GM12878 (cell line): ENCODE measurements at regions not wholly inside any gene's neighbourhood (a gene's known extent, or its start where the extent isn't known, plus 50 kb on each side); places are given as distances from the start of the nearest gene placed in this dataset.
"Not testable (repeated sequence)": the region's sequence is repeated elsewhere in the genome, so short reads cannot be mapped to it uniquely, and the experiment has no call there.

Experiments used
- ATAC-seq: fragments of 200-7000 bp; cut with Tn5 transposase; 3 replicates; pipeline ENCODE4 v1.9.1; 2020; ENCODE audit warnings: mild to moderate bottlenecking, moderate library complexity
- BruUV-seq: library from RNA; stranded (reverse); fragments of 400-500 nt; replicated peaks from 2 replicates; lab custom pipeline; 2021; lab: Mats Ljungman, UMichigan
- CTCF ChIA-PET: fragments of 300-600 bp; sonication (Branson Sonifier 250); formaldehyde crosslinking; extraction: SDS; loops from one replicate; lab custom pipeline; 2021; ENCODE audit warnings: inconsistent platforms; lab: Yijun Ruan, JAX
- POLR2A ChIA-PET: fragments of 350-600 bp; formaldehyde crosslinking; extraction: SDS; loops from one replicate; lab custom pipeline; 2021; ENCODE audit warnings: inconsistent platforms; lab: Charles Lee
- RAD21 ChIA-PET: fragments of 300-600 bp; sonication (Branson Sonifier 250); formaldehyde crosslinking; loops from one replicate; lab custom pipeline; 2023; ENCODE audit warnings: antibody characterized with exemption; ENCODE audit not compliant: unreplicated experiment; lab: Charles Lee
- SMC1A ChIA-PET: fragments of 300-600 bp; sonication (Branson Sonifier 250); formaldehyde crosslinking; loops from one replicate; lab custom pipeline; 2023; ENCODE audit not compliant: unreplicated experiment, uncharacterized antibody; lab: Charles Lee
- DNase-seq: peaks from one replicate; pipeline ENCODE4 v3.0.0-alpha.2; 2011; ENCODE audit warnings: low read depth, low spot score
- FAIRE-seq: peaks from 3 replicates; lab custom pipeline; 2011; peaks lifted over from hg19 to GRCh38; lab: Jason Lieb, UNC
- H2AFZ ChIP-seq: 2 replicates; pipeline ENCODE4 v1.6.0; 2011; ENCODE audit warnings: low read depth, low read length, control low read depth; ENCODE audit not compliant: control insufficient read depth
- H3K27ac ChIP-seq: 2 replicates; pipeline ENCODE4 v1.5.1; 2011; ENCODE audit warnings: control low read depth; ENCODE audit not compliant: control insufficient read depth, insufficient read depth
- H3K27me3 ChIP-seq, 2 experiments: replicated peaks in 1 of 2; 2 replicates each; pipeline versions ENCODE4 v1.6.0 to v1.6.1; 2011; ENCODE audit warnings: low read length in 1 of 2; ENCODE audit not compliant: control insufficient read depth in 2 of 2, insufficient read depth in 2 of 2
- H3K36me3 ChIP-seq, 2 experiments: 2 replicates each; pipeline ENCODE4 v1.5.1; 2011; ENCODE audit warnings: low read length in 1 of 2; ENCODE audit not compliant: control insufficient read depth in 2 of 2, insufficient read depth in 2 of 2
- H3K4me1 ChIP-seq: 2 replicates; pipeline ENCODE4 v1.6.1; 2011; ENCODE audit warnings: mild to moderate bottlenecking, low read length, moderate library complexity, mixed read lengths; ENCODE audit not compliant: control insufficient read depth, insufficient read depth
- H3K4me2 ChIP-seq: 2 replicates; pipeline ENCODE4 v1.6.0; 2011; ENCODE audit warnings: control low read depth; ENCODE audit not compliant: control insufficient read depth, insufficient read depth
- H3K4me3 ChIP-seq: fragments of 200-600 bp; sonication (generic); 2 replicates; pipeline ENCODE4 v1.5.1; 2016
- H3K79me2 ChIP-seq: 2 replicates; pipeline ENCODE4 v1.6.0; 2011; ENCODE audit warnings: low read length; ENCODE audit not compliant: control insufficient read depth, insufficient read depth
- H3K9ac ChIP-seq: 2 replicates; pipeline ENCODE4 v1.8.0; 2011; ENCODE audit warnings: low read length, control low read depth, mixed read lengths; ENCODE audit not compliant: control insufficient read depth, insufficient read depth
- H3K9me3 ChIP-seq: replicated peaks from 3 replicates; pipeline ENCODE4 v1.5.1; 2011; ENCODE audit warnings: mild to moderate bottlenecking, low read length; ENCODE audit not compliant: control insufficient read depth, insufficient read depth
- H4K20me1 ChIP-seq: 2 replicates; pipeline ENCODE4 v1.6.0; 2011; ENCODE audit not compliant: control insufficient read depth, insufficient read depth
- CHD1 ChIP-seq: IDR thresholded peaks from 2 replicates; pipeline ENCODE4 v1.6.1; 2012; ENCODE audit warnings: low read depth, low read length, improper control_type of control experiment
- FOXM1 ChIP-seq: IDR thresholded peaks from 2 replicates; pipeline ENCODE4 v1.6.1; 2012; ENCODE audit warnings: low read depth, mild to moderate bottlenecking, inconsistent platforms, low read length, moderate library complexity
- NRF1 ChIP-seq: conservative IDR thresholded peaks from 2 replicates; pipeline ENCODE4 v1.6.1; 2011; ENCODE audit warnings: mild to moderate bottlenecking, low read depth, low read length, improper control_type of control experiment
- PAX5 ChIP-seq: IDR thresholded peaks from 2 replicates; pipeline ENCODE4 v1.6.1; 2011; ENCODE audit warnings: low read depth, low read length, borderline replicate concordance
- RUNX3 ChIP-seq: IDR thresholded peaks from 2 replicates; pipeline ENCODE4 v1.6.1; 2012; ENCODE audit warnings: low read length, inconsistent platforms
- SKIL ChIP-seq: fragments of 450-650 bp; IDR thresholded peaks from 2 replicates; pipeline ENCODE4 v1.6.1; 2017; ENCODE audit warnings: mild to moderate bottlenecking, low read depth, inconsistent platforms; ENCODE audit not compliant: poor library complexity, severe bottlenecking
- SMARCA5 ChIP-seq: fragments of 450-650 bp; IDR thresholded peaks from 2 replicates; pipeline ENCODE4 v1.6.1; 2017; ENCODE audit warnings: mild to moderate bottlenecking
- SUZ12 ChIP-seq: fragments of 200-600 bp; sonication (generic); IDR thresholded peaks from one replicate; pipeline ENCODE4 v1.6.1; 2018; ENCODE audit warnings: antibody characterized with exemption, mild to moderate bottlenecking; ENCODE audit not compliant: unreplicated experiment
- USF2 ChIP-seq: IDR thresholded peaks from 2 replicates; pipeline ENCODE4 v1.6.1; 2011; ENCODE audit warnings: low read depth, low read length, improper control_type of control experiment, borderline replicate concordance
- ZBED1 ChIP-seq: IDR thresholded peaks from 2 replicates; pipeline ENCODE4 v1.6.1; 2016; ENCODE audit warnings: borderline replicate concordance
- WGBS: methylation state at CpG from one replicate; pipeline ENCODE4 v1.1.6; 2016; ENCODE audit warnings: low lambda C conversion rate; ENCODE audit not compliant: insufficient replicate concordance, insufficient coverage; ENCODE audit errors: missing lambda C conversion rate; 5-methylcytosine and 5-hydroxymethylcytosine counted together
- in situ Hi-C: fragments of 300-500 bp; cut with MboI; formaldehyde crosslinking; loops from 9 replicates; pipeline ENCODE4 v1.14.3; 2018; ENCODE audit warnings: mixed read lengths
- intact Hi-C: fragments of 100-400 bp; cut with micrococcal nuclease; formaldehyde crosslinking; loops from one replicate; pipeline ENCODE4 v1.14.2; 2022; ENCODE audit not compliant: unreplicated experiment

- no peak for TF ChIP-seq ZBED1
Measured at GRCh38 chr2:236835307-236836024, 250.2 kb upstream of the COPS8 start (continued).

GRCh38 chr2:236836028-236836427 is 249.7 kb upstream of the COPS8 start:
- 23% methylated on average over 2 of the region's 2 CpGs for WGBS
- DNase-seq, H3K4me3 ChIP-seq, H2AFZ ChIP-seq, RAD21 ChIA-PET, H4K20me1 ChIP-seq, in situ Hi-C loops, H3K4me1 ChIP-seq, SMC1A ChIA-PET, H3K9ac ChIP-seq, POLR2A ChIA-PET, H3K27me3 ChIP-seq, CTCF ChIA-PET, BruUV-seq, ATAC-seq, H3K9me3 ChIP-seq, intact Hi-C loops, H3K27ac ChIP-seq, H3K4me2 ChIP-seq, H3K36me3 ChIP-seq, FAIRE-seq, H3K79me2 ChIP-seq: not testable (repeated sequence)

- ATAC-seq, result no peak
- no peak overlapping the region for H3K4me2 ChIP-seq
- WGBS, result 55% methylated on average over 3 of the region's 3 CpGs
- no peaks in the 10 kb centered on the region for H3K36me3 ChIP-seq
- DNase-seq, result no peak
- H3K79me2 ChIP-seq, result no peaks in the 10 kb centered on the region
- intact Hi-C loops (no loop called here), in situ Hi-C loops (no loop called here)
- H3K9me3 ChIP-seq, result no peaks in the 10 kb centered on the region; the same call in 2 of the 3 replicates
- H3K4me1 ChIP-seq, result no peaks in the 10 kb centered on the region
- ChIA-PET SMC1A (no interaction called here), POLR2A (no interaction called here), RAD21 (no interaction called here), CTCF (no interaction called here)
- no peak overlapping the region for H3K4me3 ChIP-seq
- no TSS peak for BruUV-seq
- H3K27ac ChIP-seq, result no peak overlapping the region
- no peak for FAIRE-seq
- no peak overlapping the region for H2AFZ ChIP-seq
- H3K27me3 ChIP-seq, result no peaks in the 10 kb centered on the region
- H4K20me1 ChIP-seq, result no peaks in the 10 kb centered on the region
- H3K9ac ChIP-seq, result no peak overlapping the region
- no peak for TF ChIP-seq CHD1
- no peak for TF ChIP-seq SMARCA5
- TF ChIP-seq FOXM1, result no peak
- TF ChIP-seq RUNX3, result no peak
- no peak for TF ChIP-seq USF2
- TF ChIP-seq SKIL, result no peak
- no peak for TF ChIP-seq SUZ12
- no peak for TF ChIP-seq ZBED1
- TF ChIP-seq NRF1, result no peak
- TF ChIP-seq PAX5, result no peak
Measured at GRCh38 chr2:236840215-236840614, 245.5 kb upstream of the COPS8 start.
